Spinal cord (tissue), 9 donors: ENCODE measurements at regions not wholly inside any gene's neighbourhood (a gene's known extent, or its start where the extent isn't known, plus 50 kb on each side); places are given as distances from the start of the nearest gene placed in this dataset.
A peak's percentile ranks its signal among the peaks of the same experiment; 100 is the strongest.

Experiments
- DNase-seq, 6 donors: peaks; one replicate each; pipeline versions ENCODE4 v3.0.0 to v3.0.0-alpha.2; 2013 to 2015; ENCODE audit warnings: low spot score in 6 of 6, low read depth in 4 of 6
- H3K27ac ChIP-seq: one replicate; pipeline ENCODE4 v1.5.1; 2013; ENCODE audit warnings: low read depth, low read length, control low read depth
- H3K27me3 ChIP-seq: one replicate; pipeline ENCODE4 v1.6.1; 2013; ENCODE audit warnings: low read length; ENCODE audit not compliant: control insufficient read depth, insufficient read depth
- H3K36me3 ChIP-seq: one replicate; pipeline ENCODE4 v1.6.1; 2013; ENCODE audit warnings: low read length; ENCODE audit not compliant: control insufficient read depth, insufficient read depth
- H3K4me1 ChIP-seq: one replicate; pipeline ENCODE4 v1.6.1; 2013; ENCODE audit warnings: low read length; ENCODE audit not compliant: control insufficient read depth, insufficient read depth
- H3K4me3 ChIP-seq: one replicate; pipeline ENCODE4 v1.5.1; 2013; ENCODE audit warnings: low read depth, low read length, control low read depth
- H3K9me3 ChIP-seq: one replicate; pipeline ENCODE4 v1.6.1; 2013; ENCODE audit warnings: low read length; ENCODE audit not compliant: control insufficient read depth, insufficient read depth
- WGBS: methylation state at CpG from one replicate; pipeline ENCODE4 v1.1.5; 2013; ENCODE audit warnings: missing lambda C conversion rate; ENCODE audit not compliant: insufficient coverage; 5-methylcytosine and 5-hydroxymethylcytosine counted together
- donor health status: healthy.

DNA sequence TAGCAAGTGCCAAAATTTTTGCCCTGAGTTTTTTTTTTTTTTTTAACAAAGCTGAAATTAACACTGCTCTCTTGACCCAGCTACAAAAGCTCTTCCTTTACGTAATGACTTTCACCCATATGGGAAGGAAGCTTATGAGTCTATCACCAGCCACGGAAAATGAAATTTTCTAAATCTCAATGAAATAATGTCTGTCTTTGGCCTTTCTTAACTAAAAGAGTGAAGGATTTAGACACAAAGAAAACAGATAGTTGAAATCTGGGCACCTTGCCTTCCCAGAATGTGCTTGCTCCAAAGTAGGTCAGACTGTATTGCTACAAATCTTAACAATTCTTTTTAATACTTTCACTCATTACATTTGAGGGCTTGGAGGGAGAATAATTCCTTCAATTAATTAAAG is 180.8 kb upstream of the MGAT5 start:
- Histone ChIP-seq H3K36me3 (no peaks in the 10 kb centered on the region), H3K4me3 (no peak overlapping the region), H3K27me3 (no peaks in the 10 kb centered on the region), H3K4me1 (no peaks in the 10 kb centered on the region), H3K9me3 (peaks cover 5% of the 10 kb centered on the region), H3K27ac (no peak overlapping the region)
- peak in 1 of 6 donors; percentile 41 for DNase-seq
- no CpG with 5 or more reads among the region's 2 CpGs for WGBS

DNA sequence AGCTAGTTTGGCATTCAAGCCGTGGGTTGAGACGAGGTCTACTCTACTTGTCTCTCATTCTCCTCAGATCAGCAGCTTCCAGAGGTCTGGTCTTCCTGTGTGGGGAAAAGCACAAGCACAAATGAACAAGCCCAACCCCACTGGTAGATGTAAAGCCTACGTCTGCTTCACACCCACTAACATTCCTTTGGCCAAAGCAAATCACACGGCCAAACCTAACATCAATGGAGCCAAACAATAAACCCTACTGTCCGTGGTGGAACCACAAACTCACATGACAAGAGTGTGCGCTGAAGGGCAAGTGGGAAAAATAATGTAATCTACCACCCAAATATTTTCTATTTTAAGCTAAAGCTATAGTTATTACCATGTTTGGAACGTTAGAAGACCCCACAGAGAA is 179.3 kb upstream of the MGAT5 start:
- Histone ChIP-seq H3K4me1 (peaks cover 3% of the 10 kb centered on the region), H3K9me3 (peaks cover 5% of the 10 kb centered on the region), H3K36me3 (no peaks in the 10 kb centered on the region), H3K27me3 (no peaks in the 10 kb centered on the region), H3K4me3 (no peak overlapping the region), H3K27ac (no peak overlapping the region)
- 80% methylated on average over 2 of the region's 7 CpGs for WGBS
- DNase-seq, result no peak

DNA sequence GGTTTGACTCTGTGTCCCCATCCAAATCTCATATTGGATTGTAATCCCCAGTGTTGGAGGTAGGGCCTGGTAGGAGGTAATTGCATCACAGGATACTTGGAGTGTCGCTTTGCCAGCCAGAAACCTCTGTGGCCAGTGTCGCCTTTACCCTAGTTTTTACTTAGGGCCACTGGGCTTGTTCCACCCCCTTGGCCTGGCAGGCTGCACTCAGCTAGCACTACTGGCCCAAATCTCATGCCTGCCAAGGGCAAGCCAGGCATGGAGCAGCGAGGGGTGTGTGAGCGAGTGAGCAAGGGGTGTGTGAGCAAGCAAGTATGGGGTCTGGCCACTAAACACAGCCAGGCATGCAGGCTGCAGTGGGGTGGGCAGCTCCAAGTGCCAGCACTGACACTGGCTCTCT is 178.7 kb upstream of the MGAT5 start:
- Histone ChIP-seq H3K4me1 (peaks cover 3% of the 10 kb centered on the region), H3K36me3 (no peaks in the 10 kb centered on the region), H3K27ac (no peak overlapping the region), H3K9me3 (peaks cover 5% of the 10 kb centered on the region), H3K27me3 (no peaks in the 10 kb centered on the region), H3K4me3 (no peak overlapping the region)
- 94% methylated on average over 4 of the region's 4 CpGs for WGBS
- DNase-seq, result no peak

DNA sequence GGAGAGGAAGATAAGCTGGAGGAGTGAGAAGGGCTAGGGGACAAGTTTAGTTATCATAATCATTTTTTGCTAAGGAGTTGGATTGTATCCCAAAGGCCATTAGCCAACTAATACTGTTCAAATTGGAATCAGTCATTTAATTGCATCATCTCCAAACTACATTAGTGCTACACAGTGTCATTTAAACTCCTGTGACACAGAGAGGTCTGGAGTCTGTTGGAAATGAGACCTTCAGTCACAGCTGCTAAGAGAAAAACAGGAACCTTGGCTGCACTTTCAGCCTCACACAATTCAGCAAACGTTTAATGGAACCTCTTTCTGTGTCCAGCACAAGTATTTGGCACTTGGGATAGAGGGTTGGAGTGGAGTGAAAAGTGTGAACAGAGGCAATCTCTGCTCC is 175.5 kb upstream of the MGAT5 start:
- WGBS, result no CpG with 5 or more reads among the region's 1 CpG
- peak in 2 of 6 donors; percentile 42 to 43 for DNase-seq

DNA sequence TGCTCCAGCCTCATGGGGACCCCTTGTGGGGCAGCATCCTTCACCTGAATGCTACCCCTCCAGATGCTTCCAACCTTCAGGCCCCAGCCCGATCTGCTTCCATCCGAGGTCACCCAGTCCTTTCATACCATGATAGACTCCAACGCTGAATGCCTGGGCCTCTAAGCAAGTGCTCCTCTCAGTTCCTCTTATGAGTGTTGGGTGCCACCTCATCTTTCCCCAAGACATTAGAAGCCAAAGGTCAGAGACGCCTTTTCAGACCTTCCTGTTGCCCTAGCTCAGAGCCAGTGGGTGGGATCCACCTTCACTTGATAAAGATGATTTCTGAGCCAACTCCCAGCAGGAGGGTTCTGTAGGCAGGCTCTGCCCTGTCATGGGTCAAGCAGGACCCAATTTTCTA is 174.5 kb upstream of the MGAT5 start:
- Histone ChIP-seq H3K9me3 (peaks cover 5% of the 10 kb centered on the region), H3K4me1 (peaks cover 9% of the 10 kb centered on the region), H3K27ac (no peak overlapping the region), H3K4me3 (no peak overlapping the region), H3K27me3 (no peaks in the 10 kb centered on the region), H3K36me3 (no peaks in the 10 kb centered on the region)
- WGBS, result 93% methylated on average over 4 of the region's 4 CpGs
- no peak for DNase-seq

More for the DNA sequence above, 175.5 kb upstream of the MGAT5 start:
- Histone ChIP-seq H3K27ac (no peak overlapping the region), H3K9me3 (peaks cover 5% of the 10 kb centered on the region), H3K4me1 (peaks cover 5% of the 10 kb centered on the region), H3K27me3 (no peaks in the 10 kb centered on the region), H3K36me3 (no peaks in the 10 kb centered on the region), H3K4me3 (no peak overlapping the region)

DNA sequence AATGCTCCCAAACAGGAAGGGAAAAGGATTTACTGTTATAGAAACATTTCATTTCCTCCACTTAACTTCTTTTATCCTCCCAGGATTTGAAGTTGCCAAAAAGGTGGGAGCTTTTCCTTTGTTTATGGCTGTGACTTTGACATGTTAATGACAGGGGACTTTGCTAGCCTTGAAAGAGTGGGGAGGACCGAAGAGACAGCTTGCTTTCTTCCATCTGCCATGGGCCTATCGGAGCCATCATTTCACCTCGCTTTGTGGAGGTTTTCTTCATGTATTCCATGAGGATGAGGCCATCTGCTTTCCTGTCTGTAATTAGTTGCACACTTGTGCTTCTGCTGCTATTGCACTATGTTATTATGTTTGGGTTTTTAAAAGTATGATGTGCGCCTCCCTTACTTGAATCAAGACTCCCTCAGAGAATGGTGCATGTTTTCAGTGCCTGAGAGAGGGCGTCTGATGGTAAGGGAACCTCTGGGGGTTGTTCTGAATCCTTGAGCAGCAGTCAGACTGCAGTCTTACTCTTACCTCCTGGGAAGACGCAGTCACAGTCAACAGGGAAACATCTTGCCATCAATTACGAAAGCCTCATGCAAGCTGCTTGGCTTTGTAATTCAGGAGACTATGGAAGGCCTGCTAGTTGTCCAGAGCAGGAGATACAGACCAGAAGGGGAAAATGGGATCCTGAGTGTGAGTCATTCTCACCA is 173.3 kb upstream of the MGAT5 start:
- Histone ChIP-seq H3K9me3 (peaks cover 5% of the 10 kb centered on the region), H3K4me1 (peaks cover 9% of the 10 kb centered on the region), H3K36me3 (no peaks in the 10 kb centered on the region), H3K27me3 (no peaks in the 10 kb centered on the region), H3K27ac (no peak overlapping the region), H3K4me3 (no peak overlapping the region)
- WGBS, result 24% methylated on average over 2 of the region's 7 CpGs
- DNase-seq, result peak in 2 of 6 donors; percentile 57 to 61

DNA sequence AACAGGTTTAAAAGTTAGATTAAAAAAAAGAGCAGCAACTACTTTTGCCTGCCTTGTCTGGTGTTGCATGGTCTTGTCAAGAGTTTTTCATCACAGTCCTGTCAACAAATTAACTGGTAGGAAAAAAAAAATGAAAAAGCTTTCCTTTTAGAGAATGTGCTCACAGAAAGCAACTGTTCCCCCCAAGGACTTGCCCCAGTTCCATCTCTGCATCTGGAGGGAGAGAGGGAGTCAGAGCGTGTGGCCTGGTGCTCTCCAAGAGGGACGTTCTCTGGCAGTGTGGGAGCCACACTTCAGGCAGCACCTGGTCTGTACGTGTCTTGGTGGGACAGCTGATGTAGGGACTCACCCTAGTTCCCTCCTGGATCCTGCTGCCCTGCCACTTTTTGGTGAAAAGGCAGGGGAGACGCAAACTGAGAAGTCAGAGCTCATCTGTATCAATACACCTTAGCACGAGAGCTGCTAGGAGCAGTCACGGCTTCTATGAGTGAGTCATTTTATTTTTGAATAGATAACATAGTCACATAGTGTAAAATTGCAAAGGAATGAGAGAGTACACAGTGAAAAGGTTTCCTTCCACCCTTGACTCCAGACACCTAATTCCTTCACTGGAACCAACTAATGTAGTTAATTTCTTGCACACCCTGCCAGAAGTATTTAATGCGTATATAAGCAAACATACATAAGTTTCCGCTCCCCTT is 172.5 kb upstream of the MGAT5 start:
- WGBS, result 72% methylated on average over 3 of the region's 8 CpGs
- no peak for DNase-seq

DNA sequence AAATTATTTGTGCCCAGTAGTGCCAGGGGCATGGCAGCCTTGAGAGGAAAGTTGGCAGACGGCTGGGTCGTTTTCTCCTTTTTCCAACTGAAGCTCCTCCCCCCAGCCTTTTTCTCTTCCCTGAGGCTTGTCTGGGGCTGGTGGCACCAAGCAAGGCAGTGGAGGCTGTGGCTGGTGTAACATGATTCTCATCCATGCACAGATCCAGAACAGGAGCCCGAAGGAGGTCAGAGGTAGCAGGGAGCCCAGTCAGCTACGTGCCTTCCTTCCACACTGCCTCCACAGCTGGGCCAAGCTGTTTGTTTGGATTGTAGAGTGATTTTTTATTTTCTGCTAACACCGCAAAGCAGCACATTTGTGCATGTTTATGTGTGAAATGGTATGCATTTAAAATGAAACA is 170.3 kb upstream of the MGAT5 start:
- Histone ChIP-seq H3K27me3 (no peaks in the 10 kb centered on the region), H3K36me3 (no peaks in the 10 kb centered on the region), H3K4me3 (no peak overlapping the region), H3K27ac (no peak overlapping the region), H3K4me1 (peaks cover 9% of the 10 kb centered on the region), H3K9me3 (no peaks in the 10 kb centered on the region)
- WGBS, result no CpG with 5 or more reads among the region's 5 CpGs
- no peak for DNase-seq

More for the DNA sequence above, 172.5 kb upstream of the MGAT5 start:
- Histone ChIP-seq H3K27me3 (no peaks in the 10 kb centered on the region), H3K4me3 (no peak overlapping the region), H3K9me3 (no peaks in the 10 kb centered on the region), H3K4me1 (peaks cover 9% of the 10 kb centered on the region), H3K27ac (no peak overlapping the region), H3K36me3 (no peaks in the 10 kb centered on the region)

DNA sequence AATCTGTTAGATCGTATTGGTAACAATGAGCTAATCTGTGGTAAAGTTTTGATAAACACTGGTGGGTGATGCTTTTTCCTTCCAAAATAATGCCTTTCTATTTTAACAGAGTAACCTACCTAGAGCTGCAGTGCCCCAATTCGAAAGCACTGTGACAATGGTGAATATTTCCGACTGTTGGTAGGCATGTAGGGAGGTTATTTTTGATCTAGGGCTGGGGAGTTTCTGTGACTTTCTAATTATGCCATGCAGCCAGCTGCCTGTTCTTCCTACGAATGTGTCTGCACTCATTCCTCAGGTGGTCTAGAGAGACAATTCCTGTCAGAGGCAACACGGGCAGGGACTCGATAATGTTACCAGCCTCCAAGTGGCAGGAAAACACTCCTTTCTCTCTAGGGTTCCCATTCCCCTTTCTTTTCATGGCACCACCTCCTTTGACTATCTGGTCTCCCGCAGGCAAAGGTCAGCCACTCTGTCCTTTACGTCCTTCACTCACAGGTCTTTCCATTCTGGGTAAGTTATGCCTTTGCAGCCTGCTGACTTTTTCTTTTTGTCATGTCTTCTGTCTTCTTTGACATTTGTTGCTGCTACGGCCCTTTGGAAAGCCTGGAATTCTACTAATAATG is 167.2 kb upstream of the MGAT5 start:
- H3K27ac ChIP-seq, result no peak overlapping the region
- no peak overlapping the region for H3K4me3 ChIP-seq
- DNase-seq, result peak in 1 of 6 donors; percentile 26
- no peaks in the 10 kb centered on the region for H3K27me3 ChIP-seq
- no peaks in the 10 kb centered on the region for H3K9me3 ChIP-seq
- 24% methylated on average over 5 of the region's 9 CpGs for WGBS
- no peaks in the 10 kb centered on the region for H3K36me3 ChIP-seq
- peaks cover 6% of the 10 kb centered on the region for H3K4me1 ChIP-seq
